Retinal pigment epithelial cell (primary cell): ENCODE measurements at regions not wholly inside any gene's neighbourhood (a gene's known extent, or its start where the extent isn't known, plus 50 kb on each side); places are given as distances from the start of the nearest gene placed in this dataset.

Experiments
- DNase-seq: peaks from one replicate; pipeline ENCODE4 v3.0.0-alpha.2; 2010; ENCODE audit warnings: low read depth
- H3K4me3 ChIP-seq: 2 replicates; pipeline ENCODE4 v1.5.1; 2011; ENCODE audit warnings: mild to moderate bottlenecking, low read length, control low read depth, moderate library complexity
- TF ChIP-seq, protein P1 (sequence below): conservative IDR thresholded peaks from 2 replicates; pipeline ENCODE4 v1.5.1; 2011; ENCODE audit warnings: low read depth, low read length, control low read depth, inconsistent platforms

DNA sequence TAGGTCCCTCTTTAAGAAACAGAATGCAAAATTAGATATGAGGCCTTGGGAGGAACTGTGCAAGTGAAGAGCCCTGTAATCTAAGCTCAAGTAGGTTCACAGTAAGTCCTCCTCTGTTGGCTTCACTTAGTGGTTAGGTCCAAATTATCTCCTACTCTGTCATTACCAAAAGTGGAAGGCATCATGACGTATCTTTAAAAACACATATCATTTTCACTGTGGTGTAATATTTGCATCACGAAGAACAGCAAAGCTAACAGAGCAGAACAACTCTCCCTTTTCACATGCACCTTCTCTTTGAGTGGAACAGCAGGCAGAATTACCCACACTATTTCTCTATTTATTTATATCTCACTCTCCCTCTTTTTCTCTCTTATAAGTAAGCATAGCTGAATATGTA, 240.5 kb upstream of the CCNH start:
- TF ChIP-seq, protein P1, sequence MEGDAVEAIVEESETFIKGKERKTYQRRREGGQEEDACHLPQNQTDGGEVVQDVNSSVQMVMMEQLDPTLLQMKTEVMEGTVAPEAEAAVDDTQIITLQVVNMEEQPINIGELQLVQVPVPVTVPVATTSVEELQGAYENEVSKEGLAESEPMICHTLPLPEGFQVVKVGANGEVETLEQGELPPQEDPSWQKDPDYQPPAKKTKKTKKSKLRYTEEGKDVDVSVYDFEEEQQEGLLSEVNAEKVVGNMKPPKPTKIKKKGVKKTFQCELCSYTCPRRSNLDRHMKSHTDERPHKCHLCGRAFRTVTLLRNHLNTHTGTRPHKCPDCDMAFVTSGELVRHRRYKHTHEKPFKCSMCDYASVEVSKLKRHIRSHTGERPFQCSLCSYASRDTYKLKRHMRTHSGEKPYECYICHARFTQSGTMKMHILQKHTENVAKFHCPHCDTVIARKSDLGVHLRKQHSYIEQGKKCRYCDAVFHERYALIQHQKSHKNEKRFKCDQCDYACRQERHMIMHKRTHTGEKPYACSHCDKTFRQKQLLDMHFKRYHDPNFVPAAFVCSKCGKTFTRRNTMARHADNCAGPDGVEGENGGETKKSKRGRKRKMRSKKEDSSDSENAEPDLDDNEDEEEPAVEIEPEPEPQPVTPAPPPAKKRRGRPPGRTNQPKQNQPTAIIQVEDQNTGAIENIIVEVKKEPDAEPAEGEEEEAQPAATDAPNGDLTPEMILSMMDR, result no peak
- DNase-seq, result no peak
- H3K4me3 ChIP-seq, result no peak overlapping the region

DNA sequence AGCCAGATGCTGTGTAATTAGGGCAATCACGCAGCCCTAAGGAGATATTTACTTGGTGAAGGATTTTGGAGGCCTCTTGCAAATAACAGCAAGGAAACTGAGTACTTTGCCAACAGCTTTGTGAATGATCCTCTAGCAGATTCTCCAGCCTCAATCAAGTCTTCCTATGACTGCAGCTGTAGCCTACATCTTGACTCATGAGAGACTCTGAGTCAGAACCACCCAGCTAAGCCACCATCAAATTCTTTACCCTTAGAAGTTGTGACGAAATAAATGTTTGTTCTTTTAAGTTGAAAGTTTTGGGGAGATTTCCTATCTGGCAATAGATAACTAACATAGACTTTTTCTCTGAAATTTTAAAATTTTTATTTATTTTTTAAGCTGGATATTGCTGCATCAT, 237.6 kb upstream of the CCNH start:
- no peak for DNase-seq
- H3K4me3 ChIP-seq, result no peak overlapping the region
- TF ChIP-seq, protein P1, result no peak

DNA sequence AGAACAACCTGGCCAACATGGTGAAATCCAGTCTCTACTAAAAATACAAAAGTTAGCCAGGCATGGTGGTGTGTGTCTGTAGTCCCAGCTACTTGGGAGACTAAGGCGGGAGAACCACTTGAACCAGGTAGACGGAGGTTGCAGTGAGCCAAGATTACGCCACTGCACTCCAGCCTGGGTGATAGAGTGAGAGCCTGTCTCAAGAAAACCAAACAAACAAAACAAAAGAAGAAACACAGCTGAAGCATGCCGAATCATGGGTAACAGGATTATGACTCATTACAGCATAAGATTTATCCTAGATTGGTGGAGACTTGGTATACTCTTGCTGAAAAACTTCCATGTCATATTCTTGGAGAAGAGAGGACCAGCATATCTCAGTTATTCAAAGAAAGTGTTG, 236.7 kb upstream of the CCNH start:
- TF ChIP-seq, protein P1, result no peak
- H3K4me3 ChIP-seq, result no peak overlapping the region
- DNase-seq, result peak; percentile 33

DNA sequence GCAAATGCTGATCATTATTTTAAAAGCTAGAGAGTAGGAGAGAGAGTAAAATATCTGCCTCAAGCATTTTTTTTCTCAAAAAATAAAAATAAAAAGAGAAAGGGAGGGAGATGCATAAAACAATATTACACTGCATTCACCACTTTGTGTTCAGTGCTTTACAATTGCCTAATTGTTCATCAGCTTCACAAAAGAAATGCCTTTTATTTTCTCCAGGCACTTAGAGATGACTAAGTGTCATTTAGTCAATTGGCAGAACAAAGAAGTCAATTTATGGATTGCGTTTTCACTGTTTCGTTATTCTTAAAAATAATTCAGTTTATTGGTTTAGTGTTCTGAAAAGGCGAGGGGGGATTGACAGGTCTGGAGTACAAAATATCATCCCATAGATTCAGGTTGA, 232.5 kb upstream of the CCNH start:
- no peak for DNase-seq
- TF ChIP-seq, protein P1, result no peak

DNA sequence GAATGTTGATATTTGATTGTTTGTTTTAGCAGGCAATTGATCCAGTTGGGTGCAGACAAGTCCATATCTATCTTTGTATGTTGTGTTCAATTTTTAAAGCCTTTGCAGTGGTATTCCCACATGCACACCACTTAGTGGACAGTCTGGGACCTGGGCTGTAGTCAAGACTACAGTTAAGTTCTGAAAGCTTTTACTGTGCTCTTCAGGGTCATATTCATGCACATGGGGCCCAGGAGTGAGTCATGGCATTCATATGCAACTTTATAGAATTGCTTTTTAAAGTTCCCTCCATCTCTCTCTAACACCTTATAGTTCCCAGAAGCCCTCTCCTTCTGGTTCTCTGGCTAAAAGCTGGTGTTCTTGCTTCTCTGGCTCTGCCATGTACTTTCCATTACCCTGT, 228.2 kb upstream of the CCNH start:
- no peak for DNase-seq
- H3K4me3 ChIP-seq, result no peak overlapping the region
- TF ChIP-seq, protein P1, result no peak

More for the DNA sequence above, 232.5 kb upstream of the CCNH start:
- H3K4me3 ChIP-seq, result no peak overlapping the region

DNA sequence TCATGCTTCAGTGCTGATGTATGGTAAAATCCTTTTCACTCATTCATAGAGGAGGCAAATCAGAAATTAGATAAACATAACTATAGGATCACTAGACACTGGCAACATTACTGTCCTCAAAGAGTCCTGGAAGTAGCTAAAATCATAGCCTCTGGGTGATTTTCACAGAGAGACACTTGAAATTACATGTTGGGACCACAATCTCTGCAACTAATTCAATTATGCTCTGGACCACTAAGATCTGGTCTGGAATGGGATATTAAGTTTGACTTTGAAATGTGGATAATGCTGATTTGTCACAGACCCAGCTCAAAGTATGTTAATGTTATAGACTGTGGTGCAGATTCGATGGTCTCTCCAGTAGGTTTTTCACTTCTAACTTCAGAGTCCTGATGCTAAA, 214.6 kb upstream of the CCNH start:
- no peak overlapping the region for H3K4me3 ChIP-seq
- TF ChIP-seq, protein P1, result no peak
- no peak for DNase-seq

DNA sequence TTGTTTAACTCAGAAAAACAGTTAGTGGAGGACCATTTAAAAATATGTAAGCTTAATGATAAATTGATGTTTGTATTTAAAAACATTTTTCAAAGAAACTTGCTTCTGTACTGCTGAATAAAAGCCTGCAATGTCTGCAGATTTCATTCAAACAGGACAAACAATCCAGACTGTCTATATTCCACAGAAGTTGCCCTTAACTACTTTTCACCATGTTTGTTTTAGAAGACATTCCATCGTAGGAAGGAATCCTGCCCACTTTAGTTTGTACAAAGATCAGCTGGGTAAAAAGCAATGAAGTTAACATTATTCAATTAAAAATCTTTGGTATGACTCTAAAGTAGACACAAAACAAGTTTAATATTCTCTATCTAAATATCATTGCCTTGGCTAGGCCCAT, 195.7 kb upstream of the CCNH start:
- no peak overlapping the region for H3K4me3 ChIP-seq
- TF ChIP-seq, protein P1, result no peak
- no peak for DNase-seq
